Liver (tissue), 3 donors: ENCODE measurements at regions not wholly inside any gene's neighbourhood (a gene's known extent, or its start where the extent isn't known, plus 50 kb on each side); places are given as distances from the start of the nearest gene placed in this dataset.

Source experiments
- GABPA ChIP-seq, 2 donors: IDR thresholded peaks in 1 of 2; conservative IDR thresholded peaks in 1 of 2; 2 replicates each; pipeline ENCODE4 v1.6.1; 2016; ENCODE audit warnings: antibody characterized with exemption in 2 of 2, mild to moderate bottlenecking in 1 of 2, moderate library complexity in 1 of 2
- HNF4G ChIP-seq: IDR thresholded peaks from 2 replicates; pipeline ENCODE4 v1.6.1; 2016; ENCODE audit warnings: antibody characterized with exemption
- JUND ChIP-seq, 2 donors: IDR thresholded peaks; 2 replicates each; pipeline ENCODE4 v1.6.1; 2016; ENCODE audit warnings: antibody characterized with exemption in 2 of 2
- NR2F2 ChIP-seq: IDR thresholded peaks from 2 replicates; pipeline ENCODE4 v1.6.1; 2016; ENCODE audit warnings: antibody characterized with exemption
- RAD21 ChIP-seq, 2 donors: IDR thresholded peaks; 2 replicates each; pipeline ENCODE4 v1.6.1; 2016; ENCODE audit warnings: antibody characterized with exemption in 2 of 2, mild to moderate bottlenecking in 2 of 2
- TAF1 ChIP-seq: conservative IDR thresholded peaks from 2 replicates; pipeline ENCODE4 v1.6.1; 2016; ENCODE audit warnings: antibody characterized with exemption, mild to moderate bottlenecking
- YY1 ChIP-seq: IDR thresholded peaks from 2 replicates; pipeline ENCODE4 v1.6.1; 2016; ENCODE audit warnings: antibody characterized with exemption, mild to moderate bottlenecking
- TF ChIP-seq, protein P1 (sequence below): fragments of 150-350 bp; IDR thresholded peaks from 2 replicates; pipeline ENCODE4 v1.5.1; 2017; ENCODE audit warnings: improper control_type of control experiment, low read depth, low read length; ENCODE audit not compliant: missing input control
- TF ChIP-seq, protein P2 (sequence below): IDR thresholded peaks from 2 replicates; pipeline ENCODE4 v1.6.1; 2016; ENCODE audit warnings: antibody characterized with exemption
- TF ChIP-seq, protein P3 (sequence below): IDR thresholded peaks from 2 replicates; pipeline ENCODE4 v1.6.1; 2016; ENCODE audit warnings: antibody characterized with exemption
- donor health status: healthy.
- donor health status: healthy.

DNA sequence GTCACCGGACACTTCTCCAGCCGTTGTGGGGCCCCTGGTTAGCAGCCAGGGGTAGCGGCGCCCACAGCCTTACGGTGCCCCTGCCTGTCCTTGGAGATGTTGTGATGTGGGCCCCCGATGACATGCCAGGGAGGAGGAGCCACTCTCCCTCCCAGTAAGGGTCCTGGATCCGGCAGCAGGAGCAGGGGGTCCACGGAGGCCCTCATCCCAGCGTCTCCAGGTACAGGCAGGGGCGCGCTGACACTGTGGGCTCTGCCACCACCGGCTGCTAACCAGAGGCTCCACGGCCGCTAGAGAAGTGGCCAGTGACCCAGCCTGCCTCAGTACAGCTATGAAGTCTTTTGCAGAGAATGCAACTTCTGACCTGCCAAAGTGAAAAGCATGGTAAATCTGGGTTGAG lies 121.2 kb downstream of the SPP2 start:
- TF ChIP-seq TAF1: no peak
- TF ChIP-seq, protein P1, sequence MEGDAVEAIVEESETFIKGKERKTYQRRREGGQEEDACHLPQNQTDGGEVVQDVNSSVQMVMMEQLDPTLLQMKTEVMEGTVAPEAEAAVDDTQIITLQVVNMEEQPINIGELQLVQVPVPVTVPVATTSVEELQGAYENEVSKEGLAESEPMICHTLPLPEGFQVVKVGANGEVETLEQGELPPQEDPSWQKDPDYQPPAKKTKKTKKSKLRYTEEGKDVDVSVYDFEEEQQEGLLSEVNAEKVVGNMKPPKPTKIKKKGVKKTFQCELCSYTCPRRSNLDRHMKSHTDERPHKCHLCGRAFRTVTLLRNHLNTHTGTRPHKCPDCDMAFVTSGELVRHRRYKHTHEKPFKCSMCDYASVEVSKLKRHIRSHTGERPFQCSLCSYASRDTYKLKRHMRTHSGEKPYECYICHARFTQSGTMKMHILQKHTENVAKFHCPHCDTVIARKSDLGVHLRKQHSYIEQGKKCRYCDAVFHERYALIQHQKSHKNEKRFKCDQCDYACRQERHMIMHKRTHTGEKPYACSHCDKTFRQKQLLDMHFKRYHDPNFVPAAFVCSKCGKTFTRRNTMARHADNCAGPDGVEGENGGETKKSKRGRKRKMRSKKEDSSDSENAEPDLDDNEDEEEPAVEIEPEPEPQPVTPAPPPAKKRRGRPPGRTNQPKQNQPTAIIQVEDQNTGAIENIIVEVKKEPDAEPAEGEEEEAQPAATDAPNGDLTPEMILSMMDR: no peak
- no peak for TF ChIP-seq RAD21 (IDR thresholded peaks at IDR 0.05)
- TF ChIP-seq, protein P2, sequence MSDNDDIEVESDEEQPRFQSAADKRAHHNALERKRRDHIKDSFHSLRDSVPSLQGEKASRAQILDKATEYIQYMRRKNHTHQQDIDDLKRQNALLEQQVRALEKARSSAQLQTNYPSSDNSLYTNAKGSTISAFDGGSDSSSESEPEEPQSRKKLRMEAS: no peak
- no peak for TF ChIP-seq NR2F2
- TF ChIP-seq, protein P3, sequence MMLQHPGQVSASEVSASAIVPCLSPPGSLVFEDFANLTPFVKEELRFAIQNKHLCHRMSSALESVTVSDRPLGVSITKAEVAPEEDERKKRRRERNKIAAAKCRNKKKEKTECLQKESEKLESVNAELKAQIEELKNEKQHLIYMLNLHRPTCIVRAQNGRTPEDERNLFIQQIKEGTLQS: no peak
- no peak for TF ChIP-seq GABPA (IDR thresholded peaks at IDR 0.05 in 1 of 2, conservative IDR thresholded peaks at IDR 0.05 in 1 of 2)
- TF ChIP-seq JUND (IDR thresholded peaks at IDR 0.05): no peak
- TF ChIP-seq HNF4G: no peak
- TF ChIP-seq YY1: no peak
